ENCODE measurements at regions not wholly inside any gene's neighbourhood (a gene's known extent, or its start where the extent isn't known, plus 50 kb on each side); places are given as distances from the start of the nearest gene placed in this dataset.
"Not testable (repeated sequence)": the region's sequence is repeated elsewhere in the genome, so short reads cannot be mapped to it uniquely, and the experiment has no call there.

- not testable (repeated sequence) for DNase-seq (ENCODE audit: low read depth)
Observed at GRCh38 chr7:149995369-149996026, 121.7 kb downstream of the ATP6V0E2 start.

GRCh38 chr7:150000780-150001599 is 127.2 kb downstream of the ATP6V0E2 start:
- not testable (repeated sequence) for DNase-seq (ENCODE audit: low read depth)

- DNase-seq (ENCODE audit: low read depth) = no peak
Observed at GRCh38 chr7:150003304-150003810, 129.6 kb downstream of the ATP6V0E2 start.

- DNase-seq (ENCODE audit: low read depth) = not testable (repeated sequence)
Observed at GRCh38 chr7:150003973-150004372, 130.2 kb downstream of the ATP6V0E2 start.

- not testable (repeated sequence) for DNase-seq (ENCODE audit: low read depth)
Observed at GRCh38 chr7:150004843-150005242, 131.1 kb downstream of the ATP6V0E2 start.

GRCh38 chr7:150009620-150010303 is 136.0 kb downstream of the ATP6V0E2 start:
- not testable (repeated sequence) for DNase-seq (ENCODE audit: low read depth)

- DNase-seq (ENCODE audit: low read depth) = not testable (repeated sequence)
Observed at GRCh38 chr7:150016651-150017189, 143.0 kb downstream of the ATP6V0E2 start.

- DNase-seq (ENCODE audit: low read depth) = not testable (repeated sequence)
Observed at GRCh38 chr7:150020210-150020609, 146.4 kb downstream of the ATP6V0E2 start.

- DNase-seq (ENCODE audit: low read depth) = not testable (repeated sequence)
Observed at GRCh38 chr7:150024550-150025490, 151.1 kb downstream of the ATP6V0E2 start.

- DNase-seq (ENCODE audit: low read depth) = not testable (repeated sequence)
Observed at GRCh38 chr7:150025802-150026201, 152.0 kb downstream of the ATP6V0E2 start.

GRCh38 chr7:150028344-150029012 is 154.7 kb downstream of the ATP6V0E2 start:
- DNase-seq (ENCODE audit: low read depth) = not testable (repeated sequence)

GRCh38 chr7:150029013-150029389 is 155.2 kb downstream of the ATP6V0E2 start:
- not testable (repeated sequence) for DNase-seq (ENCODE audit: low read depth)

- not testable (repeated sequence) for DNase-seq (ENCODE audit: low read depth)
Observed at GRCh38 chr7:150031733-150032132, 158.0 kb downstream of the ATP6V0E2 start.

GRCh38 chr7:150033711-150034110 is 159.9 kb downstream of the ATP6V0E2 start:
- DNase-seq (ENCODE audit: low read depth) = not testable (repeated sequence)

GRCh38 chr7:150035769-150036168 is 162.0 kb downstream of the ATP6V0E2 start:
- DNase-seq (ENCODE audit: low read depth) = not testable (repeated sequence)

GRCh38 chr7:150039061-150039460 is 165.3 kb downstream of the ATP6V0E2 start:
- not testable (repeated sequence) for DNase-seq (ENCODE audit: low read depth)

- not testable (repeated sequence) for DNase-seq (ENCODE audit: low read depth)
Observed at GRCh38 chr7:150042281-150042680, 168.5 kb downstream of the ATP6V0E2 start.

- peak; percentile 34 for DNase-seq (ENCODE audit: low read depth)
Observed at GRCh38 chr7:150044771-150045170, 171.0 kb downstream of the ATP6V0E2 start.

- DNase-seq (ENCODE audit: low read depth) = not testable (repeated sequence)
Observed at GRCh38 chr7:150045596-150045995, 171.8 kb downstream of the ATP6V0E2 start.
